ENCODE measurements at regions not wholly inside any gene's neighbourhood (a gene's known extent, or its start where the extent isn't known, plus 50 kb on each side); places are given as distances from the start of the nearest gene placed in this dataset.

GRCh38 chr5:78717674-78718584, 69.4 kb upstream of the LHFPL2 start:
- H3K14ac ChIP-seq (replicated peaks; ENCODE audit: low read depth, low read length): peak overlapping the region; percentile 55; the same call in 1 of the 2 replicates
- WGBS, 2 experiments (ENCODE audit: extremely low coverage in 2 of 2, insufficient read length in 1 of 2): 52% methylated on average over 3 of the region's 15 CpGs; no CpG with 5 or more reads in 1 of the 2 experiments
- POLR2A ChIA-PET (ENCODE audit: unreplicated experiment): no interaction called here
- peak overlapping the region; percentile 89 for H2BK20ac ChIP-seq (ENCODE audit: low read depth, low read length)
- peak overlapping the region in 1 of 2 experiments; percentile 31; a peak in 1 of 4 replicates for H4K8ac ChIP-seq (ENCODE audit: low read depth in 2 of 2, low read length in 2 of 2)
- peak overlapping the region; percentile 37 for H3K18ac ChIP-seq (ENCODE audit: low read depth, low read length)
- H2AFZ ChIP-seq (replicated peaks; ENCODE audit: low read length, poor library complexity): peak overlapping the region; percentile 71
- H3K27ac ChIP-seq (ENCODE audit: insufficient read depth, low read length): peak overlapping the region; percentile 32; the same call in 1 of the 2 replicates
- no peaks in the 10 kb centered on the region for H3K27me3 ChIP-seq (ENCODE audit: control insufficient read depth, insufficient read depth, low read length)
- dilution Hi-C loops (cut with HindIII; ENCODE audit: low sequenced_read_pairs, unreplicated experiment) (no loop called here), intact Hi-C loops (cut with micrococcal nuclease) (no loop called here), in situ Hi-C loops (cut with MboI; ENCODE audit: low sequenced_read_pairs) (no loop called here)
- peak overlapping the region; percentile 18; the same call in 1 of the 2 replicates for H3K23ac ChIP-seq (ENCODE audit: low read depth, low read length)
- H2BK120ac ChIP-seq (ENCODE audit: low read depth, low read length): peak overlapping the region; percentile 81
- H3K79me1 ChIP-seq (ENCODE audit: low read depth in 1 of 2, low read length in 2 of 2): no peaks in the 10 kb centered on the region
- CTCF ChIA-PET: interaction anchor here (0.5 to 1.1 kb wide), 2 partner anchors 11 to 250 kb away, joined by 3 to 4 read pairs; no protein-coding TSS in a partner anchor
- H3K4me1 ChIP-seq (ENCODE audit: control insufficient read depth, insufficient read depth, low read length): peaks cover 32% of the 10 kb centered on the region
- no peaks in the 10 kb centered on the region for H3K36me3 ChIP-seq (ENCODE audit: control insufficient read depth, insufficient read depth, low read length)
- H2AK5ac ChIP-seq (ENCODE audit: low read depth, low read length): peak overlapping the region; percentile 85
- peak overlapping the region; percentile 82 for H3K4ac ChIP-seq (ENCODE audit: low read depth, low read length)
- H3K9me3 ChIP-seq (ENCODE audit: control insufficient read depth, insufficient read depth, low read length): no peaks in the 10 kb centered on the region
- H2BK15ac ChIP-seq (ENCODE audit: low read depth, low read length): peak overlapping the region; percentile 97
- H4K91ac ChIP-seq (ENCODE audit: insufficient read depth, low read depth, low read length): peak overlapping the region; percentile 83
- H3K4me3 ChIP-seq (ENCODE audit: insufficient read depth, low read depth, low read length): no peak overlapping the region
- no peak overlapping the region; the same call in 1 of the 2 replicates for H3K4me2 ChIP-seq (ENCODE audit: low read depth, low read length)
- no peak overlapping the region for H2BK5ac ChIP-seq (ENCODE audit: low read depth, low read length, poor library complexity, severe bottlenecking)
- ATAC-seq (ENCODE audit: low read depth) (peak; percentile 79), DNase-seq (peak; percentile 80)
- no TSS peak for BruUV-seq (replicated peaks)
- H3K9me1 ChIP-seq (ENCODE audit: insufficient read depth, low read length): peaks cover 20% of the 10 kb centered on the region
- no peak overlapping the region for H3K56ac ChIP-seq (ENCODE audit: extremely low read depth, insufficient read depth, low read length)
- H4K5ac ChIP-seq (ENCODE audit: low read depth, low read length): peak overlapping the region; percentile 7; the same call in 1 of the 2 replicates
- no peaks in the 10 kb centered on the region for H4K20me1 ChIP-seq (ENCODE audit: insufficient read depth, low read length)
- no peak for TF ChIP-seq CEBPB (IDR thresholded peaks at IDR 0.05; ENCODE audit: low read depth, low read length)
- TF ChIP-seq NFE2L2 (IDR thresholded peaks at IDR 0.05; ENCODE audit: low read depth, low read length): peak; percentile 27; the same call in 1 of the 2 replicates
- TF ChIP-seq, protein P1, sequence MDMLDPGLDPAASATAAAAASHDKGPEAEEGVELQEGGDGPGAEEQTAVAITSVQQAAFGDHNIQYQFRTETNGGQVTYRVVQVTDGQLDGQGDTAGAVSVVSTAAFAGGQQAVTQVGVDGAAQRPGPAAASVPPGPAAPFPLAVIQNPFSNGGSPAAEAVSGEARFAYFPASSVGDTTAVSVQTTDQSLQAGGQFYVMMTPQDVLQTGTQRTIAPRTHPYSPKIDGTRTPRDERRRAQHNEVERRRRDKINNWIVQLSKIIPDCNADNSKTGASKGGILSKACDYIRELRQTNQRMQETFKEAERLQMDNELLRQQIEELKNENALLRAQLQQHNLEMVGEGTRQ (IDR thresholded peaks at IDR 0.05; ENCODE audit: low read depth, low read length): no peak
- no peak for TF ChIP-seq RFX5 (IDR thresholded peaks at IDR 0.05; ENCODE audit: low read depth, low read length)
- 0 out of 2 replicates have a peak, but pooled peaks have one; percentile 53 for TF ChIP-seq BHLHE40 (IDR thresholded peaks at IDR 0.05; ENCODE audit: low read depth, low read length)
- peak; percentile 73 for TF ChIP-seq FOS (IDR thresholded peaks at IDR 0.05; ENCODE audit: low read depth, low read length)
- H3K9ac ChIP-seq (ENCODE audit: low read depth, low read length): no peak overlapping the region
- no peak overlapping the region for H2AK9ac ChIP-seq (replicated peaks; ENCODE audit: low read depth, low read length, poor library complexity)
